OCI-LY3 (cell line): ENCODE measurements at regions not wholly inside any gene's neighbourhood (a gene's known extent, or its start where the extent isn't known, plus 50 kb on each side); places are given as distances from the start of the nearest gene placed in this dataset.

Experiments used
- H2AFZ ChIP-seq: fragments of 200-600, 300-600 bp; shearing (Covaris generic); 2 replicates; pipeline ENCODE4 v1.6.0; 2014; ENCODE audit warnings: antibody characterized with exemption, low read depth, low read length
- H3K27ac ChIP-seq: fragments of 200-600, 300-600 bp; sonication (generic); 2 replicates; pipeline ENCODE4 v1.5.1; 2014; ENCODE audit warnings: mild to moderate bottlenecking, low read length, moderate library complexity, mixed read lengths
- H3K27me3 ChIP-seq: fragments of 200-600, 300-600 bp; sonication (generic); 2 replicates; pipeline ENCODE4 v1.6.1; 2014; ENCODE audit warnings: low read depth, low read length, mixed read lengths
- H3K36me3 ChIP-seq: fragments of 200-600, 300-600 bp; sonication (generic); replicated peaks from 2 replicates; pipeline ENCODE3; 2014; ENCODE audit warnings: low read depth, low read length, mixed read lengths
- H3K4me1 ChIP-seq: fragments of 300-600, 200-600 bp; sonication (generic); 2 replicates; pipeline ENCODE4 v1.6.1; 2014; ENCODE audit warnings: low read length, mixed read lengths
- H3K4me2 ChIP-seq: fragments of 200-600, 300-600 bp; sonication (generic); 2 replicates; pipeline ENCODE4 v1.6.1; 2014; ENCODE audit warnings: low read length, mixed read lengths
- H3K4me3 ChIP-seq: fragments of 300-600, 200-600 bp; sonication (generic); 2 replicates; pipeline ENCODE4 v1.5.1; 2014; ENCODE audit warnings: antibody characterized with exemption, mild to moderate bottlenecking, low read length, moderate library complexity
- H3K79me2 ChIP-seq: fragments of 300-600, 200-600 bp; shearing (Covaris generic); 2 replicates; pipeline ENCODE4 v1.6.1; 2014; ENCODE audit warnings: mild to moderate bottlenecking, low read length, mixed read lengths
- H3K9ac ChIP-seq: fragments of 300-600, 200-600 bp; shearing (Covaris generic); 2 replicates; pipeline ENCODE4 v1.6.0; 2014; ENCODE audit warnings: mild to moderate bottlenecking, low read length, moderate library complexity
- H3K9me3 ChIP-seq: fragments of 200-600, 300-600 bp; shearing (Covaris generic); 2 replicates; pipeline ENCODE4 v1.6.1; 2014; ENCODE audit warnings: low read length, mixed read lengths; ENCODE audit not compliant: insufficient read depth
- H4K20me1 ChIP-seq: fragments of 200-600, 300-600 bp; sonication (generic); 2 replicates; pipeline ENCODE4 v1.6.1; 2016; ENCODE audit warnings: low read length, mixed read lengths; ENCODE audit not compliant: insufficient read depth
- CTCF ChIP-seq: fragments of 200-600, 300-600 bp; sonication (generic); IDR thresholded peaks from 2 replicates; pipeline ENCODE4 v1.5.1; 2014; ENCODE audit warnings: antibody characterized with exemption, low read length, low read depth
- EZH2phosphoT487 ChIP-seq: fragments of 200-600 bp; shearing (Covaris generic); IDR thresholded peaks from 2 replicates; pipeline ENCODE4 v1.6.1; 2018; ENCODE audit warnings: antibody characterized with exemption, mixed run types, low read depth

DNA sequence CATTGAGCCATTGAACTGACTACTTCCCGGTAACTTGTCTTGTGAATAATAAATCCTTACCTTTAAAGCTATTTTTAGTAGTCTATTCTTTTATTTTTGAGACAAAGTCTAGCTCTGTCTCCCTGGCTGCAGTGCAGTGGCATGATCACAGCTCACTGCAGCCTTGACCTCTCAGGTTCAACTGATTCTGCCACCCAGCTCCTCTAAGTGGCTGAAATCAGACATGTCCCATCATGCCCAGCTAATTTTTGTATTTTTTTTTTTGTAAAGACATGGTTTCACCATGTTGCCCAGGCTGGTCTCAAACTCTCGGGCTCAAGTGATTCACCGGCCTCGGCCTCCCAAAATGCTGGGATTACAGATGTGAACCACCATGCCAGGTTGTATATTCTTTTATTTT, 59.3 kb upstream of the PTGS2 start:
- H3K9me3 ChIP-seq, result no peaks in the 10 kb centered on the region
- peak overlapping the region; percentile 30 for H3K4me3 ChIP-seq
- no peaks in the 10 kb centered on the region for H3K36me3 ChIP-seq
- H3K9ac ChIP-seq, result peak overlapping the region; percentile 38
- H4K20me1 ChIP-seq, result no peaks in the 10 kb centered on the region
- no peak overlapping the region for H2AFZ ChIP-seq
- TF ChIP-seq EZH2phosphoT487 (no peak), CTCF (no peak)
- peak overlapping the region; percentile 89 for H3K27ac ChIP-seq
- peaks cover 43% of the 10 kb centered on the region for H3K4me1 ChIP-seq
- H3K79me2 ChIP-seq, result no peaks in the 10 kb centered on the region
- H3K4me2 ChIP-seq, result peak overlapping the region; percentile 68
- no peaks in the 10 kb centered on the region for H3K27me3 ChIP-seq

- Histone ChIP-seq H3K4me2 (peak overlapping the region; percentile 68), H3K79me2 (no peaks in the 10 kb centered on the region), H3K27ac (peak overlapping the region; percentile 89), H2AFZ (no peak overlapping the region), H3K4me1 (peaks cover 43% of the 10 kb centered on the region), H3K27me3 (no peaks in the 10 kb centered on the region), H3K9me3 (no peaks in the 10 kb centered on the region), H3K4me3 (peak overlapping the region; percentile 30), H3K36me3 (no peaks in the 10 kb centered on the region), H3K9ac (peak overlapping the region; percentile 38), H4K20me1 (no peaks in the 10 kb centered on the region)
- no peak for TF ChIP-seq CTCF
- TF ChIP-seq EZH2phosphoT487, result peak; percentile 89
Measured at GRCh38 chr1:186738926-186739325, 58.7 kb upstream of the PTGS2 start.

DNA sequence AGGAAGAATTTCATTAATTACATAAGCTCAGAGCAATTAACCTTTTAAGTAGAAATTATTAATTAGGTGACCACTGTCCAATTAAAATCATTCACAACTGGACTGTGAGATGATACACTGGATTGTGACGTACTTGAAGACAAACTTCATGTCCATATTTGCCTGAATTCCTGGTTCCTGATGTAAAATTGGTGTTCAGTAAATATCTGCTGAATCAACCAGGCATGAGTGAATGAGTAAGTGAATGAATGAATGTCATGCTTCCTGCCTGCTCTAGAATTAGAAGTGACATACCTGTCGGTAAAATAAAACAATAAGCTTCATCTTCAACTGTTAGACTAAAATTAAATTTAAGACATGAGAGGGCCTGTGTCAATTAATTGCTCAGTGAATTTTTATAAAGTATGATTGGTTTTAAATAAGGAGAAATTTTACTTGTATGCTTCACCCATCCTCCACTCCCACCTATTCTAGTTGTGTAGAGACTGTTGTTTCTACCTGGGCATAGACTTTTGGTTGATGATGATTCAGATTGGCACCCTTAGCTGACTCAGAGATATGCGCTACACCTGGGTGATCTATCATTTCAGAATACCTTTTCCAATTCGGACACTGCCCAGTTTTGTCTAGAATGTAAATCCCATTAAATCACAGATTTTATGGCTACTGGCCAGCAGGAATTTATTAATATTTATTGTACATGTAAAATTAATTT, 56.9 kb upstream of the PTGS2 start:
- Histone ChIP-seq H3K4me1 (peaks cover 43% of the 10 kb centered on the region), H3K9ac (no peak overlapping the region), H3K27ac (no peak overlapping the region), H3K79me2 (no peaks in the 10 kb centered on the region), H4K20me1 (no peaks in the 10 kb centered on the region), H3K4me3 (no peak overlapping the region), H3K4me2 (no peak overlapping the region), H2AFZ (no peak overlapping the region), H3K9me3 (no peaks in the 10 kb centered on the region), H3K36me3 (peaks cover 3% of the 10 kb centered on the region), H3K27me3 (no peaks in the 10 kb centered on the region)
- TF ChIP-seq EZH2phosphoT487, result no peak
- TF ChIP-seq CTCF, result no peak

GRCh38 chr1:186735463-186735862, 55.2 kb upstream of the PTGS2 start:
- TF ChIP-seq CTCF (no peak), EZH2phosphoT487 (no peak)

More at GRCh38 chr1:186735463-186735862, 55.2 kb upstream of the PTGS2 start:
- H3K9me3 ChIP-seq, result peaks cover 3% of the 10 kb centered on the region; the same call in 1 of the 2 replicates
- peaks cover 12% of the 10 kb centered on the region for H3K36me3 ChIP-seq
- no peak overlapping the region for H3K4me2 ChIP-seq
- no peak overlapping the region for H2AFZ ChIP-seq
- peaks cover 48% of the 10 kb centered on the region for H3K4me1 ChIP-seq
- H3K9ac ChIP-seq, result no peak overlapping the region
- H4K20me1 ChIP-seq, result no peaks in the 10 kb centered on the region
- no peak overlapping the region for H3K27ac ChIP-seq
- no peak overlapping the region for H3K4me3 ChIP-seq
- H3K79me2 ChIP-seq, result no peaks in the 10 kb centered on the region
- no peaks in the 10 kb centered on the region for H3K27me3 ChIP-seq
